Fibroblast of lung (primary cell): ENCODE measurements at regions not wholly inside any gene's neighbourhood (a gene's known extent, or its start where the extent isn't known, plus 50 kb on each side); places are given as distances from the start of the nearest gene placed in this dataset.

ENCODE experiments used
- EZH2 ChIP-seq: IDR thresholded peaks from 2 replicates; pipeline ENCODE4 v1.5.1; 2012; ENCODE audit warnings: low read length, control low read depth, mild to moderate bottlenecking; ENCODE audit errors: missing control alignments
- TF ChIP-seq, protein P1 (sequence below), 2 donors: IDR thresholded peaks in 1 of 2; conservative IDR thresholded peaks in 1 of 2; 1 replicate in 1 of 2; 2 replicates in 1 of 2; pipeline ENCODE4 v1.5.1; 2011 to 2012; ENCODE audit warnings: low read length in 2 of 2, control low read depth in 1 of 2, inconsistent platforms in 1 of 2, low read depth in 1 of 2, mild to moderate bottlenecking in 1 of 2

DNA sequence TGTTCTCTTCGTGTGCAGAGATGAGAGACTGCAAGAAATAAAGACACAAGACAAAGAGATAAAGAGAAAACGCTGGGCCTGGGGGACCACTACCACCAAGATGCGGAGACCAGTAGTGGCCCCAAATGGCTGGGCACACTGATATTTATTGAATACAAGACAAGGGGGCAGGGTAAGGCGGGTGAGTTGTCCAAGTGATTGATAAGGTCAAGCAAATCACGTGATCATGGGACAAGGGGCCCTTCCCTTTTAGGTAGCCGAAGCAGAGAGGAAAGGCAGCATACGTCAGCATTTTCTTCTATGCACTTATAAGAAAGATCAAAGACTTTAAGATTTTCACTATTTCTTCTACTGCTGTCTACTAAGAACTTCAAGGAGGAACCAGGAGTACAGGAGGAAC, 762.1 kb downstream of the TNS3 start:
- TF ChIP-seq, protein P1, sequence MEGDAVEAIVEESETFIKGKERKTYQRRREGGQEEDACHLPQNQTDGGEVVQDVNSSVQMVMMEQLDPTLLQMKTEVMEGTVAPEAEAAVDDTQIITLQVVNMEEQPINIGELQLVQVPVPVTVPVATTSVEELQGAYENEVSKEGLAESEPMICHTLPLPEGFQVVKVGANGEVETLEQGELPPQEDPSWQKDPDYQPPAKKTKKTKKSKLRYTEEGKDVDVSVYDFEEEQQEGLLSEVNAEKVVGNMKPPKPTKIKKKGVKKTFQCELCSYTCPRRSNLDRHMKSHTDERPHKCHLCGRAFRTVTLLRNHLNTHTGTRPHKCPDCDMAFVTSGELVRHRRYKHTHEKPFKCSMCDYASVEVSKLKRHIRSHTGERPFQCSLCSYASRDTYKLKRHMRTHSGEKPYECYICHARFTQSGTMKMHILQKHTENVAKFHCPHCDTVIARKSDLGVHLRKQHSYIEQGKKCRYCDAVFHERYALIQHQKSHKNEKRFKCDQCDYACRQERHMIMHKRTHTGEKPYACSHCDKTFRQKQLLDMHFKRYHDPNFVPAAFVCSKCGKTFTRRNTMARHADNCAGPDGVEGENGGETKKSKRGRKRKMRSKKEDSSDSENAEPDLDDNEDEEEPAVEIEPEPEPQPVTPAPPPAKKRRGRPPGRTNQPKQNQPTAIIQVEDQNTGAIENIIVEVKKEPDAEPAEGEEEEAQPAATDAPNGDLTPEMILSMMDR (conservative IDR thresholded peaks at IDR 0.05 in 1 of 2, IDR thresholded peaks at IDR 0.05 in 1 of 2; ENCODE audit: low read depth in 1 of 2, low read length in 2 of 2) = no peak
- no peak for TF ChIP-seq EZH2
